HG03175 (cell line): ENCODE measurements at regions not wholly inside any gene's neighbourhood (a gene's known extent, or its start where the extent isn't known, plus 50 kb on each side); places are given as distances from the start of the nearest gene placed in this dataset.

ENCODE experiments used
- ATAC-seq: cut with Tn5 transposase; IDR thresholded peaks from one replicate; pipeline ENCODE4 v1.9.1; 2021; ENCODE audit warnings: mild to moderate bottlenecking, moderate library complexity; ENCODE audit not compliant: unreplicated experiment

DNA sequence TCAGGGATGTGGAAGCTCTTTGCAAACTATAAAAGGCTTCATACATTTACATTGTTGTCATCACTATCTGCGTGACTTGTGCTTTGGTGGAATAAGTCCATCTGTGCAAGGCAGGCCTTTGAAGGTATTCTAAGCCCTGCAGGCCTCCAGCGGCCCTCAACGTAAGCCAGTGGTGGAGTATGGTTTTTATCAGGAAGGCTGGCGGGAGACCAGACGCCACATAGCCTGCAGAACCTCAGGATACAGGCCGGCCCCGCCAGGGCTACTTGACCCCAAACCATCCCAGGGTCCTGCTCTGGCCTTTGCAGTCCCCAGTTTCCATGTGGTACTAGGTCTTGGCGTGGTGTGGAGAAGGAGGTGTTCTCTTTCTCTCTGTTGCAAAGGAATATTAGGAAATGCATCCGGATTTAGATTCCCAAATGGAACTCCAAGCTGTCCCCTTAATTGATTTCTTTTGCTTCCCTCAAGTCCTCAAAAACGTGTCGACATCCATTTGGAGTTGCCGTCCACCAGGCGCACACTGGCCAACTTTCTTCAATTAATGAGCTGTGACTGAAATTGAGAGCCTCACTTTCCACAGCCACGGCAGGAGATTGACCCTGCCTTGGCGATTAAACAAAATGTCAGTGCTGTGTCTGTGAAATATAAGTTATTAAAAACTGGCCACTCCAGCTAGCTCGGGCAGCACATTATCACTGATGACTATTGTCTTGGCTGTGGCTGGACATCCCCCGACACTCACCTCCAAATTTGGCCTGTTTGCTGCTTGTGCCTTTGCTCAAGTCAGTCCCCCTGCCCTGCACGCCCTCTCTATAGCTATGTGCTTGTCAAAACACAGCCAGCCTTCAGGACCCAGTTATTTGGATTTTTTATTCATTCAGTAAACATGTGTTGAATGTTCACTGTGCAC, 239.8 kb upstream of the TLE3 start:
- no peak for ATAC-seq

- no peak for ATAC-seq
Measured at GRCh38 chr15:70336425-70337009, 238.8 kb upstream of the TLE3 start.

DNA sequence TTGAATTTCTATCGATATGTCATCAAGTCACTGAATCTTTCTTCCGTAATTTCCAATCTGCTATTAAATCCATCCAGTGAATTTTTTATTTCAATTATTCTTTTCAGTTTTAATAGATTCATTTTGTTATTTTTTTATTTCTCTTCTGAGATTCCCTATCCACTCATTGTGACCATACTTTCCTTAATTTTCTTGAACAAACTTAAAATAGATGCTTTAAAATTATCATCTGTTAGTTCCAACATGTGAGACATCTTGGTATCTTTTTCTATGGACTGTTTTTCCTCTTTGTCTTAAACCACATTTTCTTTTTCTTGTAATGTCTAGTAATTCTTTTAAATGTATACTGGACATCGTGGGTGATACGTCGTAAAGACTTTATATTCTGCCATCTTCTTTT, 236.6 kb upstream of the TLE3 start:
- no peak for ATAC-seq

DNA sequence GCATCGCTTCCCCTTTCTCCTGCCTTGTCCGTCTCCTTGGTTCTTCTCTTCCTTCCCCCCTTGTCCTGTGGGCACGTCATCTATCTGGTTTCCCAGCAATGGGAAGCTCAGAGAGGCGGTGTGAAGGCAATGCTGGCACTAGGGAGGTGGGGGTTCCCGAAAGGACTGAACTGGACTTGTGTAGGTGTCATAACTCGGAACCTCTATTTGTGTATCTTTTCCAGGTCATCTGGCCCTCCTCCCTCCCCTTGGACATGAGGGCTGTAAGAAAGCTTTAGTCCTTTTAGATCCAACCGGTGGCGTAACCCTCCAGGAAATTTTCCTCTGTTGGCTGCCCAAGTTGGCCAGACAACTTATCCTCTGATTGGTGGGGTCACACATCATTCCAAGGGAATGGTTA, 231.5 kb upstream of the TLE3 start:
- ATAC-seq = no peak

DNA sequence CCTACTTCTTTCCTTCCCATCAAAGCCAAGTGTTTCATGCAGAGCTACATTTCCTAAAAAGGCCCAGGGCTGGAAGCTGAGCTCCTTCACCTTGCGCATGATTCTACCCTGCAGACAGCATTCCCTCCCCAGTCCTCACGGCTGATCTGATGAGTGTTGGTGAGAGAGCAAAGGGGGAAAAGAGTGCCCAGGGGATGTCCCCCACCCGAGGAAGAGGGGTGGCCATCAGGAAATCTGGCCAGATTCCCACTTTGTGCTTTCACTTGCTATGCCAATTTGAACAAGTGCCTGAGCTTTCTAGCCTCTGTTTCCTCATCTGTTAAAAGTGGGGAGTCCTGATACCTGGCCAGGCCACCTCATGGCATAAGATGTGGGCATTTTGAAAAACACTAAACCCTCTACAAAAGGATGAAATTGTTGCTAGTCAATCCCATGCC, 231.0 kb upstream of the TLE3 start:
- no peak for ATAC-seq

DNA sequence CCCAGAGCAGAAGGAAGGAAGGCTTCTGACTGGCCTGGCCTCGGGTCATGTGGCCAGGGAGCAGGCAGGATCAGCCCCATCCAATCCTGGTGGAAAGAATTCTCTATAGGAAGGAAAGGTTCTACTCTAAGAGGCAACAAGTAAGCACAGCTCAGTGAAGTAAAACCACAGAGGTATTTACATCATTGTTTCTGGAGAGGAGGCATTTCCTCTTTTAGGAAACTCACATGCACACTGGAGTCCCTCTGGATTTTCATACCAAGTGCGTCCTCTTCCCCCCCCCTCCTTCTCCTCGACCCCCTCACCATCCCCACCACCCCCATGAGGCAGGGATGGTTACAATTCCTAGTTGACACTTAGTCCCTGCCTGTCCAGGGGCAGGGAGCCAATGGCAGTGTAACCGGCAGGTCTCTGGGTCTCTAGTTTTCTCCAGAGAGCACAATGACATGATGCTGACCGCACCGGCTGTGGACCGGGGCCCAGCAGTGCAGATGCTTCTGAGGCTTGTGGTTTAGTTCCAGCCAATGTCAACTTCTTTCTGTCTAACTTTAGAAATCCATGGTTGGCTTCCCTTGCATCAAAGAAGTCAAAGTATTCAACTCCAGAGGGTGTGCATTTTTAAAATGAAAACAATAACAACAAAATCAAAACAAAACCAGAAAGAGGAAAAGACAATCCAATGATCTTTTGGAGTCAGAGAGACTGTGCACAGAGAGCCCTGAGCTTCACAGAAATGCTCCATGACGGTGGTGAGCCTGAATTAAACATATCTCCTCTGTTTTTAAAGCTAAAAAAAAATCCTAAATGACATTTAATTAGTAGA, 230.3 kb upstream of the TLE3 start:
- ATAC-seq = peak; percentile 55

GRCh38 chr15:70327328-70327855, 229.7 kb upstream of the TLE3 start:
- ATAC-seq = no peak

DNA sequence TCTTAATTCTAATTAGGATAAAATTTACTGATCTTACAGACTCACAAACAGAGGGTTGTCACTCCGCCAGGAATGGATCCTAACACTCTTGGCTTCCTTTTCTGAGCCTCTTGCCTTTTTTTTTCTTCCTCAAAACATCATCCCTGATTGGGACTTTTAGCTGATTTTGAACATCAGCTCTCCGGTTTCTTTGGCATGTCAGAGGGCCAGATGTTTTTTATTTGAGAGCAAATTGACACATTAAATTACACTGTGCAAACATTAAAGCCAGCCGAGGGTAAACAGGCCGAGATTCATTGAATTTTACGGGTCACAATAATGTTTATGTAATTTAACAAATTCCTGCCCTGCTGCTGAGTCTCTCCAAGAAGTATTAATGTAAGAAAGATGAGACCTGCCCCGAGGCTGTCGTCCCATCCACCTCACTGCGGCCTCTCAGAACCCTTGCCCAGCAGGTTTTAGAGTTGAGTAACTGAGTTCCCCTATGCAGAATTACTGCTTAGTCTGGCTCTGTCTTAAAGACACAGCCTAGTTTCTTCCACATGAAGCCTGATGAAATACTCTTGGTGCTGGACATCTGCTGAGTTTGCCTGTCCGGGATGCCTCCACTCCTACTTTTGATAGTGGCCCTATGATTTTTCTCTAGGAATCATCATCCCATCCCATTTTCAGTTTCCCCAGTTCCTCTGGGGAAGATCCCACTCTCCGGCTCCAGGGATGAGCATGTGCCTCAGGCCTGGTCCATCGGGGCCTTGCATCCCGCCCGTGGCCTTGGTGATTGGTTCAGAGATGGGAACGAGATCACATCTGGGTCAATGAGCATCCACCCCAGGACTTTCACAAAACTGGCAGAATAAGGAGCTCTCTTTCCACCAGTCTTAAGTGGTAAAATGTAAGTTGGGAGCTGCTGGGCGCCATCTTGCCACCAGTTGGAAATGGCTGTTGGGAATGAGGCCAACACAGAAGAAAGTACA, 226.6 kb upstream of the TLE3 start:
- no peak for ATAC-seq

DNA sequence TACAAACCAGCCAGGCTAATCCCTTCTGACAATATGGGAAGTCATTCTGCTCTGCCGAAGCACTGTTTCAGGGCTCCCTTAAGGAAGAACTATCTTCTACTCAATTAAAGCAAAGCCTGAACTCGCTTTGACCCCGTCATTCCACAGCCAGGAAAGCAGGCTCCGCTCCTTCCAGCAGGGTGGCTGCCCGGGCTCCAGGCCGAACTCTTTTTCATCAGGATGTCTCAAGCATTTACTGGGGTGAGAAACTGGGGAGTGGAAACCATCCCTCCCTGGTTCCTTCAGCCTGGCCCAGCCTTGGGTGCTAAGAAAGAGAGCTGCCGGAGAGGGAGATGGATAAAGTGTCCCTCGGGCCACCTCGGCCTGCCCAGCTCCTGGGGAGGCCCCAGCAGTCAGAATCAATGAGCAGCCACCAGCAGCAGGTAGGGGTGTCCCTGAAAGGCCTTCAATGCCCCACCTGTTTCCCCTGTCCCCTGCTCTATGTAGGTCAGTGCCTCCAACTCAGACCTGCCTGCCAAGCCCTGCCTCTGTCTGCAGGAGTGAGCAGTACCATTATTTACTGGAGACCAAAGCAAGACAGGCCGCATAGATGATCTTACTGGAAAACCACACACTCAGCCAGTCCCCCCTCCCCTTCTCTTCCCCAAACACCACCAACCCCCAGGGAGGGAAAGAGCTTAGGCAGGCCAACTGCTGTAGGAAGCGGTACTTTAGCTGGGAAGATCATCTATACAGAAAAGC, 225.6 kb upstream of the TLE3 start:
- no peak for ATAC-seq

GRCh38 chr15:70322051-70322668, 224.4 kb upstream of the TLE3 start:
- no peak for ATAC-seq

- ATAC-seq = no peak
Measured at GRCh38 chr15:70321172-70321819, 223.6 kb upstream of the TLE3 start.

- no peak for ATAC-seq
Measured at GRCh38 chr15:70320482-70320881, 222.8 kb upstream of the TLE3 start.

DNA sequence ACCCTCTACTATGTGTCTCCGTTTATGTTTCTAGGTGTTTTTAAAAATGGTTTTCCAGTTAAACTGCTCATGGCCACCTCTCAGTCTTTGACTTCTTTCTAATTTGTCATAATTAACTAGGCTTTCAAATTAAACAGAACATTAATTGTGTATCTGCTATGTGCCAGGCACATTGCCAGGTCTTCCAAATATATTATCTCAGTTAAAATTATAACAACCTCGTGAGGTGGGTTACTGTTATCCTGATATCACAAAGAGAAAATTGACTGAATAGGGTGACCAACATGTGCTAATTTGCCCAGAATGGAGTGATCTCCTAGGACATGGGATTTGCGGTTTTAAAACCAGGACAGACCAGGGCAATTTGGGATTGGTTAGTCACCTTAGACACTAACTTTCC, 222.4 kb upstream of the TLE3 start:
- ATAC-seq = no peak

DNA sequence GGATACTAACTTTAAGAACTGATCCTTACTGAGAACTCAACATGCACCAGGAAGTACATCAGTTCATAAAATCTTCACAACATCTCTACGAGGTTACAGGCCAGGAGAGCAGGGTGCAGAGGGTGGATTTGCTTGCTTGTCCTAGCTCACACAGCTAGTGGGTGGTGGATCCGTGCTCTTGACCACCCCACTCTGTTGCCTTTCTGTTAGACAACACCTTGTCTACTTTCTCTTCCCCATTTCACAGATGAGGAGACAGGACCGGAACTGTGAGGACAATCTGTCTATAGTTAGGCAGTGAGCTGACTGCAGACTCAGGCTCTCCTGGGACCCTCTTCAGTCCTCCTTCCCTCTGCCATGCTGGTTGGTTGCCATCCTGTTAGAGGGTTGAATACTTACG, 221.7 kb upstream of the TLE3 start:
- peak; percentile 90 for ATAC-seq

DNA sequence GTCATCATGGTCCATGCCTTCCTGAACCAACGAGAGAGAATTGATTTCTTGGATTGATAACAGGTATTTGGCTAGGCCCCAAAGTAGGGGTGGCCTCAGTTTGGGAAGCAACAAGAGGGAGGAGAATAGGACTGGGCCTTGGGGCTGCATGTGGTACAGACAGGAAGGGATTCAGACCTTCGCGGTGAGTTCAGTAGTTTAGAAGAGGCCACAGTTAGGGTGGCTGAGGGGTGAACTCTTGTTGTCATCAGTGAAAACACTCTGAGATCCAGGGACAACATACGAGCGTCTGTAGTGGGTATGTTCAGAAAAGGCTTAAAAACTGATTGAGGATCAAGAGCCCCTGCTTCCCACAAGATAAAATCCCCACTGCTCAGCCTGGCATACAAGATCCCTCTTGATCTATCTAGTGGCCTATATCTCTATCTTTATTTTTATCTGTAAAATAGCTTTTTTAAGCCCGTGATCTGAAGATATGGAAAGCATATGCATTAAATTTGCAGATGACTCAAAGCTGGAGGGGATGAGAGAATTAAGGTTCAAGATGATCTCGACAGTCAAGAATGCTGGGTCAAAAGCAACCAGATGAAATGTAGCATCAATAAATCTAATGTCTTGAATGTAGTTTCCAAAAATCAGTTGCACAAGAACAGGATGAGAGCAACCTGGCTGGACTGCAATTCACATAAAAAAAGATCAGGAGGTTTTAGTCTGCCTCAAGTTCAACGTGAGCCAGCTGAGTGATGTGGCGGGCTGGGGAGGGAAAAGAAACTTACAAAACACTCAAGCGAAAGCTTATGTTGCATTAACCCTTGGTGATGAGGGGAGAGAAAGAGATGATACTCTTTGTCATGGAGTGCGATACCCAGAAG, 221.1 kb upstream of the TLE3 start:
- ATAC-seq = no peak

GRCh38 chr15:70316059-70316600, 218.4 kb upstream of the TLE3 start:
- no peak for ATAC-seq

DNA sequence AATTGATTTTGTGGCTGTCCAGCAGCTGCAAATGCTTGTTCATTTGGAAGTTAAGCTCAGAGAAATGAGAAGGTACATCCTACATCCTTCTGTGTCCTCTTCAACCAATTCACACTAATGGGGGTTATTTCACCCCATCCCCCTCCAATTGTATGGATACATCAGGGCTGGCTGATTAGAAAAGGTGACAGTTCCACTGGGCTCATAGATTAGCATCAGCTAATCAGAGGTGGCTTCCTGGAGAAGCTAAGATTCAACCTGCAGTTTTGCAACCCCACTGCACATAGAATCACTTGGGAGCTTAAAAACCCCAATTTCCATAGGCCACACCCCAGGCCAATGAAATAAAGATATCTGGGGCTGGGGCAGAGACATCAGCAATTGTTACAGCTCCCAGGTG, 217.7 kb upstream of the TLE3 start:
- ATAC-seq = no peak
